Hepatocyte (in vitro differentiated cells): ENCODE measurements at regions not wholly inside any gene's neighbourhood (a gene's known extent, or its start where the extent isn't known, plus 50 kb on each side); places are given as distances from the start of the nearest gene placed in this dataset.

ENCODE experiments used
- EZH2 ChIP-seq: fragments of 200-600 bp; sonication (generic); IDR thresholded peaks from 2 replicates; pipeline ENCODE4 v1.6.1; 2016; ENCODE audit warnings: antibody characterized with exemption, mild to moderate bottlenecking, borderline replicate concordance
- EZH2phosphoT487 ChIP-seq: fragments of 200-600 bp; sonication (generic); IDR thresholded peaks from one replicate; pipeline ENCODE4 v1.6.1; 2018; ENCODE audit warnings: antibody characterized with exemption, mild to moderate bottlenecking, low read depth, moderate library complexity; ENCODE audit not compliant: unreplicated experiment, severe bottlenecking
- TF ChIP-seq, protein P1 (sequence below): fragments of 200-600 bp; sonication (generic); IDR thresholded peaks from 2 replicates; pipeline ENCODE4 v1.5.1; 2016; ENCODE audit warnings: antibody characterized with exemption, mild to moderate bottlenecking; ENCODE audit not compliant: poor library complexity

DNA sequence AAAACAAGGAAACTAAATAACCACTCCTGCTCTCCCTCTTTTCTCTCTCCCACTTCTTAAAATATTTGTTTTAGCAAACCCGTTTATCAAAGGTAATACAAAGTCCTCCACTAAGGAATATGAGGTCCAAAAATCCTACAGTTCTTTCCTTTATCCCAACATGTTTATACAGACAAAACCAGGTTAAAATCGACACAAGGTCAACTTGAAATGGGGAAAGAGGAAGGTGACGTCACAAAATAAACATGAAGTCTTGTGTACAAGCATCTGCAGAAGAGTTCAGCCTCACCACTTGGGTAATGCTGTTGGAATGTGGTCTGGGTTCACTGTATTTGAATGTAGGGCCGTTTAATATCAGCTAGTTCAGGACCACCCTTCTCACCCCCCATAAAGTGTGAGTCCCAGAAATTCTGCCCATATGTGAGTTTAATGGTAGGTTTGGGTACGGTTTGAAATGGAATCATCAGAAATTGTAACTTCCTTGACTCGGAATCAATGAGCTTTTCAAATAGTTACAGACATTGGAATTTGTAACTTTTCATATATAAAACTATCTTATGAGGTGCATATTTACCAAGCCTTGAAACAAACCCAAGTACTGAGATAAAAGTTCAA, 120.0 kb upstream of the SLC38A2 start:
- TF ChIP-seq, protein P1, sequence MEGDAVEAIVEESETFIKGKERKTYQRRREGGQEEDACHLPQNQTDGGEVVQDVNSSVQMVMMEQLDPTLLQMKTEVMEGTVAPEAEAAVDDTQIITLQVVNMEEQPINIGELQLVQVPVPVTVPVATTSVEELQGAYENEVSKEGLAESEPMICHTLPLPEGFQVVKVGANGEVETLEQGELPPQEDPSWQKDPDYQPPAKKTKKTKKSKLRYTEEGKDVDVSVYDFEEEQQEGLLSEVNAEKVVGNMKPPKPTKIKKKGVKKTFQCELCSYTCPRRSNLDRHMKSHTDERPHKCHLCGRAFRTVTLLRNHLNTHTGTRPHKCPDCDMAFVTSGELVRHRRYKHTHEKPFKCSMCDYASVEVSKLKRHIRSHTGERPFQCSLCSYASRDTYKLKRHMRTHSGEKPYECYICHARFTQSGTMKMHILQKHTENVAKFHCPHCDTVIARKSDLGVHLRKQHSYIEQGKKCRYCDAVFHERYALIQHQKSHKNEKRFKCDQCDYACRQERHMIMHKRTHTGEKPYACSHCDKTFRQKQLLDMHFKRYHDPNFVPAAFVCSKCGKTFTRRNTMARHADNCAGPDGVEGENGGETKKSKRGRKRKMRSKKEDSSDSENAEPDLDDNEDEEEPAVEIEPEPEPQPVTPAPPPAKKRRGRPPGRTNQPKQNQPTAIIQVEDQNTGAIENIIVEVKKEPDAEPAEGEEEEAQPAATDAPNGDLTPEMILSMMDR, result no peak
- TF ChIP-seq EZH2, result no peak
- TF ChIP-seq EZH2phosphoT487, result no peak
